ENCODE measurements at regions not wholly inside any gene's neighbourhood (a gene's known extent, or its start where the extent isn't known, plus 50 kb on each side); places are given as distances from the start of the nearest gene placed in this dataset.

DNA sequence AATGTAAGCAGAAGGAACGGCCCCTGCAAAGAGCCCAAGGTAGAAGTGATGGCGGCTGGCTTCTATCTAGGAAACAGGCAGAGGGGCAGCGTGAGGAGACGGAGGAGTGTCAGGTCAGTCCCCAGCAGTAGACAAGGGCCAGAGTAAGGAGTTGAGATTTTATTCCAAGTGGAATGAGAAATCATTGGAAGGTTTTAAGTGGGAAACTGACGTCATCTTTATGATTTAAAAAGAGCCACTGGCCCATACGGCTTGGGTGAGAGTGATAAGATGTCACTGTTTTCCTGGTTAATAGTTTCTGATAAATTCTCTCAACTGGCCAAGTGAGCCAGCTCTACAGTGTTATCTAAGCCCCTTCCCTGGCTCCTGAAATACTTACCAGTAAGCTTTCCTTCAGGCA, 103.2 kb upstream of the CAMK1G start:
- TF ChIP-seq CTCF (tag by site-specific recombination; IDR thresholded peaks at IDR 0.05) (no peak), MEIS1 (CRISPR knock-in tag; IDR thresholded peaks at IDR 0.05; ENCODE audit: borderline replicate concordance) (no peak), ZNF423 (tag by site-specific recombination; IDR thresholded peaks at IDR 0.05) (no peak), ZNF214 (tag by site-specific recombination; IDR thresholded peaks at IDR 0.05; ENCODE audit: borderline replicate concordance) (no peak), ZNF274 (IDR thresholded peaks at IDR 0.05; ENCODE audit: low read length) (no peak), ZNF274 (tag by site-specific recombination; IDR thresholded peaks at IDR 0.05; ENCODE audit: borderline replicate concordance) (no peak), SCRT1 (tag by site-specific recombination; IDR thresholded peaks at IDR 0.05; ENCODE audit: borderline replicate concordance) (no peak), ZNF398 (tag by site-specific recombination; IDR thresholded peaks at IDR 0.05) (no peak), ZNF133 (tag by site-specific recombination; IDR thresholded peaks at IDR 0.05) (no peak)
- TF ChIP-seq, protein P1, sequence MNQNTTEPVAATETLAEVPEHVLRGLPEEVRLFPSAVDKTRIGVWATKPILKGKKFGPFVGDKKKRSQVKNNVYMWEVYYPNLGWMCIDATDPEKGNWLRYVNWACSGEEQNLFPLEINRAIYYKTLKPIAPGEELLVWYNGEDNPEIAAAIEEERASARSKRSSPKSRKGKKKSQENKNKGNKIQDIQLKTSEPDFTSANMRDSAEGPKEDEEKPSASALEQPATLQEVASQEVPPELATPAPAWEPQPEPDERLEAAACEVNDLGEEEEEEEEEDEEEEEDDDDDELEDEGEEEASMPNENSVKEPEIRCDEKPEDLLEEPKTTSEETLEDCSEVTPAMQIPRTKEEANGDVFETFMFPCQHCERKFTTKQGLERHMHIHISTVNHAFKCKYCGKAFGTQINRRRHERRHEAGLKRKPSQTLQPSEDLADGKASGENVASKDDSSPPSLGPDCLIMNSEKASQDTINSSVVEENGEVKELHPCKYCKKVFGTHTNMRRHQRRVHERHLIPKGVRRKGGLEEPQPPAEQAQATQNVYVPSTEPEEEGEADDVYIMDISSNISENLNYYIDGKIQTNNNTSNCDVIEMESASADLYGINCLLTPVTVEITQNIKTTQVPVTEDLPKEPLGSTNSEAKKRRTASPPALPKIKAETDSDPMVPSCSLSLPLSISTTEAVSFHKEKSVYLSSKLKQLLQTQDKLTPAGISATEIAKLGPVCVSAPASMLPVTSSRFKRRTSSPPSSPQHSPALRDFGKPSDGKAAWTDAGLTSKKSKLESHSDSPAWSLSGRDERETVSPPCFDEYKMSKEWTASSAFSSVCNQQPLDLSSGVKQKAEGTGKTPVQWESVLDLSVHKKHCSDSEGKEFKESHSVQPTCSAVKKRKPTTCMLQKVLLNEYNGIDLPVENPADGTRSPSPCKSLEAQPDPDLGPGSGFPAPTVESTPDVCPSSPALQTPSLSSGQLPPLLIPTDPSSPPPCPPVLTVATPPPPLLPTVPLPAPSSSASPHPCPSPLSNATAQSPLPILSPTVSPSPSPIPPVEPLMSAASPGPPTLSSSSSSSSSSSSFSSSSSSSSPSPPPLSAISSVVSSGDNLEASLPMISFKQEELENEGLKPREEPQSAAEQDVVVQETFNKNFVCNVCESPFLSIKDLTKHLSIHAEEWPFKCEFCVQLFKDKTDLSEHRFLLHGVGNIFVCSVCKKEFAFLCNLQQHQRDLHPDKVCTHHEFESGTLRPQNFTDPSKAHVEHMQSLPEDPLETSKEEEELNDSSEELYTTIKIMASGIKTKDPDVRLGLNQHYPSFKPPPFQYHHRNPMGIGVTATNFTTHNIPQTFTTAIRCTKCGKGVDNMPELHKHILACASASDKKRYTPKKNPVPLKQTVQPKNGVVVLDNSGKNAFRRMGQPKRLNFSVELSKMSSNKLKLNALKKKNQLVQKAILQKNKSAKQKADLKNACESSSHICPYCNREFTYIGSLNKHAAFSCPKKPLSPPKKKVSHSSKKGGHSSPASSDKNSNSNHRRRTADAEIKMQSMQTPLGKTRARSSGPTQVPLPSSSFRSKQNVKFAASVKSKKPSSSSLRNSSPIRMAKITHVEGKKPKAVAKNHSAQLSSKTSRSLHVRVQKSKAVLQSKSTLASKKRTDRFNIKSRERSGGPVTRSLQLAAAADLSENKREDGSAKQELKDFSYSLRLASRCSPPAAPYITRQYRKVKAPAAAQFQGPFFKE (tag by site-specific recombination; IDR thresholded peaks at IDR 0.05; ENCODE audit: borderline replicate concordance) = no peak
